ENCODE measurements at regions not wholly inside any gene's neighbourhood (a gene's known extent, or its start where the extent isn't known, plus 50 kb on each side); places are given as distances from the start of the nearest gene placed in this dataset.
"Not testable (repeated sequence)": the region's sequence is repeated elsewhere in the genome, so short reads cannot be mapped to it uniquely, and the experiment has no call there.

- DNase-seq: not testable (repeated sequence)
Measured at GRCh38 chrX:40362291-40362690, 218.5 kb upstream of the ATP6AP2 start.

- no peak for DNase-seq
Measured at GRCh38 chrX:40360557-40360956, 220.2 kb upstream of the ATP6AP2 start.

- no peak for DNase-seq
Measured at GRCh38 chrX:40359593-40359992, 221.2 kb upstream of the ATP6AP2 start.

GRCh38 chrX:40358994-40359393 is 221.8 kb upstream of the ATP6AP2 start:
- DNase-seq: no peak

- DNase-seq: no peak
Measured at GRCh38 chrX:40349251-40349650, 231.5 kb upstream of the ATP6AP2 start.

GRCh38 chrX:40346379-40346778 is 234.4 kb upstream of the ATP6AP2 start:
- DNase-seq: no peak

- DNase-seq: no peak
Measured at GRCh38 chrX:40343319-40343718, 237.5 kb upstream of the ATP6AP2 start.

- DNase-seq: no peak
Measured at GRCh38 chrX:40340116-40340515, 240.7 kb upstream of the ATP6AP2 start.

GRCh38 chrX:40333344-40333743 is 235.6 kb upstream of the BCOR start:
- no peak for DNase-seq

GRCh38 chrX:40331762-40332161 is 234.0 kb upstream of the BCOR start:
- no peak for DNase-seq

- DNase-seq: no peak
Measured at GRCh38 chrX:40331353-40331752, 233.6 kb upstream of the BCOR start.

- no peak for DNase-seq
Measured at GRCh38 chrX:40329616-40330015, 231.9 kb upstream of the BCOR start.

GRCh38 chrX:40327085-40327484 is 229.3 kb upstream of the BCOR start:
- no peak for DNase-seq

GRCh38 chrX:40326186-40326965 is 228.6 kb upstream of the BCOR start:
- no peak for DNase-seq

GRCh38 chrX:40325161-40325560 is 227.4 kb upstream of the BCOR start:
- no peak for DNase-seq

- no peak for DNase-seq
Measured at GRCh38 chrX:40323977-40324376, 226.2 kb upstream of the BCOR start.

GRCh38 chrX:40320819-40321218 is 223.1 kb upstream of the BCOR start:
- DNase-seq: no peak

- DNase-seq: no peak
Measured at GRCh38 chrX:40318801-40319200, 221.0 kb upstream of the BCOR start.

- no peak for DNase-seq
Measured at GRCh38 chrX:40318076-40318475, 220.3 kb upstream of the BCOR start.

- DNase-seq: no peak
Measured at GRCh38 chrX:40316502-40316901, 218.7 kb upstream of the BCOR start.

- no peak for DNase-seq
Measured at GRCh38 chrX:40314070-40314469, 216.3 kb upstream of the BCOR start.

GRCh38 chrX:40313269-40313668 is 215.5 kb upstream of the BCOR start:
- no peak for DNase-seq

GRCh38 chrX:40310447-40310846 is 212.7 kb upstream of the BCOR start:
- DNase-seq: no peak

- DNase-seq: no peak
Measured at GRCh38 chrX:40310016-40310415, 212.3 kb upstream of the BCOR start.

GRCh38 chrX:40307871-40308270 is 210.1 kb upstream of the BCOR start:
- DNase-seq: no peak
